ENCODE measurements at regions not wholly inside any gene's neighbourhood (a gene's known extent, or its start where the extent isn't known, plus 50 kb on each side); places are given as distances from the start of the nearest gene placed in this dataset.

- DNase-seq, result no peak
- H3K4me3 ChIP-seq (ENCODE audit: low read depth, low read length), result no peak overlapping the region
- no peaks in the 10 kb centered on the region for H3K9me3 ChIP-seq (ENCODE audit: severe bottlenecking)
- no peak overlapping the region for H3K27ac ChIP-seq
- H3K27me3 ChIP-seq (ENCODE audit: insufficient read depth, low read depth, severe bottlenecking), result peaks cover 36% of the 10 kb centered on the region
- no peaks in the 10 kb centered on the region for H3K36me3 ChIP-seq
- no peak for TF ChIP-seq CTCF (IDR thresholded peaks at IDR 0.05; ENCODE audit: low read depth, low read length)
Observed at GRCh38 chrX:110414273-110414672, 55.6 kb downstream of the RTL9 start.

- TF ChIP-seq CTCF (IDR thresholded peaks at IDR 0.05; ENCODE audit: low read depth, low read length), result no peak
- Histone ChIP-seq H3K36me3 (no peaks in the 10 kb centered on the region), H3K9me3 (ENCODE audit: severe bottlenecking) (no peaks in the 10 kb centered on the region), H3K27ac (no peak overlapping the region), H3K4me3 (ENCODE audit: low read depth, low read length) (no peak overlapping the region), H3K27me3 (ENCODE audit: insufficient read depth, low read depth, severe bottlenecking) (peaks cover 38% of the 10 kb centered on the region)
- no peak for DNase-seq
Observed at GRCh38 chrX:110414679-110415439, 56.2 kb downstream of the RTL9 start.

GRCh38 chrX:110415440-110416170, 57.0 kb downstream of the RTL9 start:
- TF ChIP-seq CTCF (IDR thresholded peaks at IDR 0.05; ENCODE audit: low read depth, low read length), result no peak
- Histone ChIP-seq H3K4me3 (ENCODE audit: low read depth, low read length) (no peak overlapping the region), H3K36me3 (no peaks in the 10 kb centered on the region), H3K9me3 (ENCODE audit: severe bottlenecking) (no peaks in the 10 kb centered on the region), H3K27ac (no peak overlapping the region), H3K27me3 (ENCODE audit: insufficient read depth, low read depth, severe bottlenecking) (peaks cover 36% of the 10 kb centered on the region)
- no peak for DNase-seq

- DNase-seq, result no peak
- no peak for TF ChIP-seq CTCF (IDR thresholded peaks at IDR 0.05; ENCODE audit: low read depth, low read length)
- H3K36me3 ChIP-seq, result no peaks in the 10 kb centered on the region
Observed at GRCh38 chrX:110417128-110417527, 58.5 kb downstream of the RTL9 start.

GRCh38 chrX:110418316-110419235, 59.9 kb downstream of the RTL9 start:
- TF ChIP-seq CTCF (IDR thresholded peaks at IDR 0.05; ENCODE audit: low read depth, low read length), result 0 out of 2 replicates have a peak, but pooled peaks have one; percentile 32
- Histone ChIP-seq H3K27me3 (ENCODE audit: insufficient read depth, low read depth, severe bottlenecking) (peaks cover 48% of the 10 kb centered on the region), H3K36me3 (no peaks in the 10 kb centered on the region), H3K27ac (no peak overlapping the region), H3K9me3 (ENCODE audit: severe bottlenecking) (no peaks in the 10 kb centered on the region), H3K4me3 (ENCODE audit: low read depth, low read length) (no peak overlapping the region)
- peak; percentile 39 for DNase-seq

More at GRCh38 chrX:110417128-110417527, 58.5 kb downstream of the RTL9 start:
- no peak overlapping the region for H3K4me3 ChIP-seq (ENCODE audit: low read depth, low read length)
- H3K27me3 ChIP-seq (ENCODE audit: insufficient read depth, low read depth, severe bottlenecking), result peaks cover 48% of the 10 kb centered on the region
- H3K27ac ChIP-seq, result no peak overlapping the region
- H3K9me3 ChIP-seq (ENCODE audit: severe bottlenecking), result no peaks in the 10 kb centered on the region
